GM13977 (cell line): ENCODE measurements at regions not wholly inside any gene's neighbourhood (a gene's known extent, or its start where the extent isn't known, plus 50 kb on each side); places are given as distances from the start of the nearest gene placed in this dataset.
"Not testable (repeated sequence)": the region's sequence is repeated elsewhere in the genome, so short reads cannot be mapped to it uniquely, and the experiment has no call there.

ENCODE experiments used
- DNase-seq: peaks from one replicate; pipeline ENCODE4 v3.0.0; 2012; ENCODE audit warnings: low spot score
- CTCF ChIP-seq: IDR thresholded peaks from 2 replicates; pipeline ENCODE4 v1.5.1; 2012; ENCODE audit warnings: mild to moderate bottlenecking, control low read depth; ENCODE audit not compliant: insufficient read depth; ENCODE audit errors: extremely low read depth, missing control alignments
- in situ Hi-C: fragments of 300-500 bp; cut with MboI; formaldehyde crosslinking; loops from one replicate; pipeline ENCODE4 v1.12.0; 2022; ENCODE audit warnings: low sequenced_read_pairs, low pct_unique_long_range_greater_than_20kb, mixed read lengths, inconsistent platforms; ENCODE audit not compliant: unreplicated experiment

GRCh38 chr22:46031066-46031465 is 54.1 kb upstream of the WNT7B start:
- TF ChIP-seq CTCF = no peak
- no peak for DNase-seq
- in situ Hi-C loops = no loop called here

GRCh38 chr22:46031557-46031956 is 54.6 kb upstream of the WNT7B start:
- DNase-seq = no peak
- TF ChIP-seq CTCF = no peak
- in situ Hi-C loops = no loop called here

- in situ Hi-C loops = no loop called here
- no peak for DNase-seq
- no peak for TF ChIP-seq CTCF
These were observed 55.2 kb upstream of the WNT7B start for GRCh38 chr22:46031965-46032851.

GRCh38 chr22:46033256-46034200 is 56.6 kb upstream of the WNT7B start:
- in situ Hi-C loops = no loop called here
- no peak for DNase-seq
- no peak for TF ChIP-seq CTCF

GRCh38 chr22:46034480-46034879 is 57.5 kb upstream of the WNT7B start:
- in situ Hi-C loops, DNase-seq: not testable (repeated sequence)

GRCh38 chr22:46035380-46035741 is 58.4 kb upstream of the WNT7B start:
- in situ Hi-C loops = no loop called here
- no peak for DNase-seq
- no peak for TF ChIP-seq CTCF
